ENCODE measurements at regions not wholly inside any gene's neighbourhood (a gene's known extent, or its start where the extent isn't known, plus 50 kb on each side); places are given as distances from the start of the nearest gene placed in this dataset.

- no peak for TF ChIP-seq CTCF (IDR thresholded peaks at IDR 0.05)
These were observed 448.7 kb downstream of the ZPLD1 start for GRCh38 chr3:102883515-102883914.

DNA sequence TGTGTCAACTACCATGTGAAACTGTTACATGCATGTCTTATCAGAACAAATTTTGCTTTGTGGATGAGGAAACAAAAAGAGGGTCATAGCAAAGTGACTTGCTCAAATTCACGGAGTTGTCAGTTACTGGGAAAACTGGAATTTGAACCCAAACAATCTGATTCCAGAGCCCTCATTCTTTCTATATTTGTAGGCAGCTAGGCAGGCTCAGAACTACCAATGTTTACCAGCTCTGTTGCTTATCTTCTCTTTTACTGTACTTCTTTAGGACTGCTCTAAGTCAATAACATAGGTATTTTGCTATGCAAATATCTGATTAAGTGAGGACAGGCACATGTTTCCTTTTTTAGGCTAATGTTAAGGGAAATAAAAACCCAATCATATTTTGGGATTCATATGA lies 450.5 kb downstream of the ZPLD1 start:
- Histone ChIP-seq H3K9me3 (no peaks in the 10 kb centered on the region), H3K4me3 (no peak overlapping the region), H3K27ac (no peak overlapping the region), H3K36me3 (no peaks in the 10 kb centered on the region), H3K4me1 (no peaks in the 10 kb centered on the region), H3K27me3 (no peaks in the 10 kb centered on the region)
- no peak for TF ChIP-seq CTCF (IDR thresholded peaks at IDR 0.05)
- no peak for DNase-seq (ENCODE audit: low spot score in 2 of 2)
- intact Hi-C loops (cut with DNase I) = no loop called here

More at GRCh38 chr3:102883515-102883914, 448.7 kb downstream of the ZPLD1 start:
- intact Hi-C loops (cut with DNase I) = no loop called here
- Histone ChIP-seq H3K4me1 (no peaks in the 10 kb centered on the region), H3K9me3 (no peaks in the 10 kb centered on the region), H3K36me3 (no peaks in the 10 kb centered on the region), H3K27me3 (no peaks in the 10 kb centered on the region), H3K27ac (no peak overlapping the region), H3K4me3 (no peak overlapping the region)
- no peak for DNase-seq (ENCODE audit: low spot score in 2 of 2)

GRCh38 chr3:102887431-102887830 lies 452.6 kb downstream of the ZPLD1 start:
- H3K27me3 ChIP-seq = no peaks in the 10 kb centered on the region
- no peak for TF ChIP-seq CTCF (IDR thresholded peaks at IDR 0.05)
- no peak overlapping the region for H3K27ac ChIP-seq
- H3K4me1 ChIP-seq = no peaks in the 10 kb centered on the region
- intact Hi-C loops (cut with DNase I) = no loop called here
- H3K36me3 ChIP-seq = no peaks in the 10 kb centered on the region
- no peak for DNase-seq (ENCODE audit: low spot score in 2 of 2)
- H3K4me3 ChIP-seq = no peak overlapping the region
- H3K9me3 ChIP-seq = no peaks in the 10 kb centered on the region

- intact Hi-C loops (cut with DNase I) = no loop called here
- Histone ChIP-seq H3K4me1 (no peaks in the 10 kb centered on the region), H3K27ac (no peak overlapping the region), H3K36me3 (no peaks in the 10 kb centered on the region), H3K27me3 (no peaks in the 10 kb centered on the region), H3K4me3 (no peak overlapping the region), H3K9me3 (no peaks in the 10 kb centered on the region)
- DNase-seq (ENCODE audit: low spot score in 2 of 2) = no peak
- TF ChIP-seq CTCF (IDR thresholded peaks at IDR 0.05) = no peak
These were observed 462.2 kb downstream of the ZPLD1 start for GRCh38 chr3:102896851-102897621.

GRCh38 chr3:102904629-102905028 lies 469.8 kb downstream of the ZPLD1 start:
- Histone ChIP-seq H3K36me3 (no peaks in the 10 kb centered on the region), H3K9me3 (no peaks in the 10 kb centered on the region), H3K4me1 (no peaks in the 10 kb centered on the region), H3K27ac (no peak overlapping the region), H3K4me3 (no peak overlapping the region), H3K27me3 (no peaks in the 10 kb centered on the region)
- DNase-seq (ENCODE audit: low spot score in 2 of 2) = no peak
- intact Hi-C loops (cut with DNase I) = no loop called here
- TF ChIP-seq CTCF (IDR thresholded peaks at IDR 0.05) = no peak

Measured in ascending aorta (tissue), 2 donors.